Panc1 (cell line): ENCODE measurements at regions not wholly inside any gene's neighbourhood (a gene's known extent, or its start where the extent isn't known, plus 50 kb on each side); places are given as distances from the start of the nearest gene placed in this dataset.
A peak's percentile ranks its signal among the peaks of the same experiment; 100 is the strongest.

Experiments used
- ATAC-seq: fragments of 200-7000 bp; cut with Tn5 transposase; 2 replicates; pipeline ENCODE4 v1.9.1; 2020; ENCODE audit warnings: mild to moderate bottlenecking, moderate library complexity
- BruUV-seq: library from RNA; stranded (reverse); fragments of 400-500 nt; replicated peaks from 2 replicates; lab custom pipeline; 2021; lab: Mats Ljungman, UMichigan
- CTCF ChIA-PET: fragments of 300-600 bp; sonication (Branson Sonifier 250); formaldehyde crosslinking; loops from one replicate; lab custom pipeline; 2022; ENCODE audit warnings: antibody characterized with exemption; lab: Charles Lee
- POLR2A ChIA-PET: fragments of 300-600 bp; sonication (Branson Sonifier 250); formaldehyde crosslinking; loops from one replicate; lab custom pipeline; 2022; ENCODE audit warnings: antibody characterized with exemption; lab: Charles Lee
- DNase-seq: peaks from one replicate; pipeline ENCODE4 v3.0.0-alpha.2; 2010; ENCODE audit warnings: low read depth, low spot score
- H3K27ac ChIP-seq: 2 replicates; pipeline ENCODE4 v1.5.1; 2011; ENCODE audit warnings: mild to moderate bottlenecking, low read length, inconsistent platforms
- H3K27me3 ChIP-seq: fragments of 200-500 bp; sonication (Bioruptor generic); 2 replicates; pipeline ENCODE4 v1.6.0; 2014; ENCODE audit warnings: low read length, inconsistent platforms; ENCODE audit not compliant: control insufficient read depth, insufficient read depth
- H3K36me3 ChIP-seq: fragments of 200-500 bp; sonication (Bioruptor generic); 2 replicates; pipeline ENCODE4 v1.5.1; 2014; ENCODE audit warnings: inconsistent platforms, mild to moderate bottlenecking, low read length, moderate library complexity; ENCODE audit not compliant: control insufficient read depth, insufficient read depth
- H3K4me1 ChIP-seq: 2 replicates; pipeline ENCODE4 v1.5.1; 2011; ENCODE audit warnings: inconsistent platforms, mild to moderate bottlenecking, low read length, moderate library complexity; ENCODE audit not compliant: control insufficient read depth, insufficient read depth
- H3K4me3 ChIP-seq, 2 experiments: 2 replicates each; pipeline ENCODE4 v1.5.1; 2011 to 2012; ENCODE audit warnings: low read depth in 2 of 2, low read length in 2 of 2, mild to moderate bottlenecking in 2 of 2, inconsistent platforms in 1 of 2, moderate library complexity in 1 of 2
- H3K9me3 ChIP-seq: fragments of 200-500 bp; sonication (Bioruptor generic); 2 replicates; pipeline ENCODE4 v1.5.1; 2014; ENCODE audit warnings: low read depth, mild to moderate bottlenecking, inconsistent platforms, low read length, moderate library complexity; ENCODE audit not compliant: control insufficient read depth, insufficient read depth
- POLR2AphosphoS5 ChIP-seq: IDR thresholded peaks from 2 replicates; pipeline ENCODE4 v1.6.1; 2012; ENCODE audit warnings: mild to moderate bottlenecking, low read depth, low read length, moderate library complexity
- REST ChIP-seq, 2 experiments: IDR thresholded peaks; 2 replicates each; pipeline ENCODE4 v1.6.1; 2011 to 2012; ENCODE audit warnings: low read depth in 2 of 2, control low read depth in 1 of 2, low read length in 1 of 2, mild to moderate bottlenecking in 1 of 2, moderate library complexity in 1 of 2; ENCODE audit not compliant: insufficient read depth in 1 of 2
- SIN3A ChIP-seq: IDR thresholded peaks from 2 replicates; pipeline ENCODE4 v1.6.1; 2012; ENCODE audit warnings: low read depth, mild to moderate bottlenecking, low read length, moderate library complexity, borderline replicate concordance; ENCODE audit not compliant: insufficient read depth
- TCF7L2 ChIP-seq: IDR thresholded peaks from 2 replicates; pipeline ENCODE4 v1.6.1; 2011; ENCODE audit warnings: mild to moderate bottlenecking, low read depth, low read length, inconsistent platforms
- in situ Hi-C: cut with HindIII; loops from 2 replicates; pipeline ENCODE4 v1.10.0; 2016; ENCODE audit warnings: low sequenced_read_pairs, low pct_unique_long_range_greater_than_20kb
- intact Hi-C: fragments of 100-400 bp; cut with micrococcal nuclease; formaldehyde crosslinking; loops from one replicate; pipeline ENCODE4 v1.10.0; 2022; ENCODE audit not compliant: unreplicated experiment
- TF ChIP-seq, protein P1 (sequence below): fragments of 450-650 bp; IDR thresholded peaks from 2 replicates; pipeline ENCODE4 v1.5.1; 2017; ENCODE audit warnings: mild to moderate bottlenecking

DNA sequence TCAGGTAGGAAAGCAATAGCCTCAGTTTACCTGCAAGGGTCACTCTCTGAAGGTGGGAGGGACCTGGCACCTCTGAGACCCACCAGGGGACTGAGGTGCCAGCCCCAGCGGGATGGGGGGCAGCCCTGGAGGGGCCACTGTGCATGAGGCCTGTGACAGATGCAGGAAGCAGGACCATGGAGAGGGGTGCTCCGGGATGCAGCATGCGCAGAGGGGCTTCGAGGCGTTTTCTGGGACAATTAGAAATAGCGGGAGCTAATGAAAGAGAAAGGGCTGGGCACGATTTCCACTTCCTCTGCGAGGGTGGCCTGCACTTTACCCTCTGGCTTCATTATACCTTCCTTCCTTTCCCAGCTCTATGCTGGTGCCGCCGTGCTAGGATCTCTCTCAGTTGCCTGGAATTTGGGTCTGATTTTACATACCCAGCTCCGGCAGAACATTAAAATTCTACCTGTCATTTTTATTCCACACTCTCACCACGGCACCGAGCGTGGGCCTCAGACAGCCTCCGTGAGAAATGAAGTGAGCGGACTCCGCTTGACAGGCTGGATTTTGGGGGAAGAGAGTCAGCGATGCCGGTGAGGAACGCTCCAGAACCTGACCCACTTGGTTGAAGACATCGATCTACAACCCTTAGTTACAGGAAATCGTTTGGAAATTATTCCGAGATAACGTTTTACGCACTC, 333.9 kb upstream of the PFKP start:
- intact Hi-C loops = no loop called here
- ChIA-PET CTCF (no interaction called here), POLR2A (no interaction called here)
- Histone ChIP-seq H3K9me3 (no peaks in the 10 kb centered on the region), H3K27me3 (no peaks in the 10 kb centered on the region; the same call in 1 of the 2 replicates), H3K4me3 (no peak overlapping the region), H3K36me3 (no peaks in the 10 kb centered on the region), H3K27ac (no peak overlapping the region), H3K4me1 (no peaks in the 10 kb centered on the region)
- no peak for ATAC-seq
- in situ Hi-C loops = no loop called here
- no peak for DNase-seq
- TF ChIP-seq TCF7L2 (no peak), REST (IDR thresholded peaks at IDR 0.05; ENCODE audit: insufficient read depth in 1 of 2, low read depth in 2 of 2, low read length in 1 of 2) (0 out of 4 replicates have a peak, but pooled peaks of 1 of the 2 experiments have one; percentile 34)
- no TSS peak for BruUV-seq

DNA sequence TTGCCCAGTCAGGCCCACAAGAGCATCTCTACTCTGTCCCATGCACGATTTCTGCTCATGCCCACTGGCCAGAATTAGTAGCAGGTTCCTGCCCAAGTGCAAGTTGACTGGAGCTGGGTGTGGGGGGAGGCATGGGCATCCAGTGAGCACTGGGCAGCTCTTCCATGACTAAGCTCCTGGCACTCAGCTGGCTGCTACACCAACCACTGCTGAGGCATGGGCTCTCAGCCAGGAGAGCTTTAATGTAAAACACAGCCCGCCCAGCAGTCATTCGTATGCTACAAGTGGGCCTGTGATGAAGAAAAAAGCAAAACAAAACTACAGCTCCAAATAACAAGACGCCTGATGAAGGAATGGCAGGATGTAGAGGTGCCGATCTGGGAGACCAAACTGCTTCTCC, 335.4 kb upstream of the PFKP start:
- TF ChIP-seq REST (IDR thresholded peaks at IDR 0.05; ENCODE audit: insufficient read depth in 1 of 2, low read depth in 2 of 2, low read length in 1 of 2) (no peak), POLR2AphosphoS5 (no peak), TCF7L2 (no peak), SIN3A (no peak)
- TF ChIP-seq, protein P1, sequence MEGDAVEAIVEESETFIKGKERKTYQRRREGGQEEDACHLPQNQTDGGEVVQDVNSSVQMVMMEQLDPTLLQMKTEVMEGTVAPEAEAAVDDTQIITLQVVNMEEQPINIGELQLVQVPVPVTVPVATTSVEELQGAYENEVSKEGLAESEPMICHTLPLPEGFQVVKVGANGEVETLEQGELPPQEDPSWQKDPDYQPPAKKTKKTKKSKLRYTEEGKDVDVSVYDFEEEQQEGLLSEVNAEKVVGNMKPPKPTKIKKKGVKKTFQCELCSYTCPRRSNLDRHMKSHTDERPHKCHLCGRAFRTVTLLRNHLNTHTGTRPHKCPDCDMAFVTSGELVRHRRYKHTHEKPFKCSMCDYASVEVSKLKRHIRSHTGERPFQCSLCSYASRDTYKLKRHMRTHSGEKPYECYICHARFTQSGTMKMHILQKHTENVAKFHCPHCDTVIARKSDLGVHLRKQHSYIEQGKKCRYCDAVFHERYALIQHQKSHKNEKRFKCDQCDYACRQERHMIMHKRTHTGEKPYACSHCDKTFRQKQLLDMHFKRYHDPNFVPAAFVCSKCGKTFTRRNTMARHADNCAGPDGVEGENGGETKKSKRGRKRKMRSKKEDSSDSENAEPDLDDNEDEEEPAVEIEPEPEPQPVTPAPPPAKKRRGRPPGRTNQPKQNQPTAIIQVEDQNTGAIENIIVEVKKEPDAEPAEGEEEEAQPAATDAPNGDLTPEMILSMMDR = no peak
- no peak overlapping the region for H3K4me3 ChIP-seq
- H3K4me1 ChIP-seq = no peaks in the 10 kb centered on the region
- H3K27me3 ChIP-seq = no peaks in the 10 kb centered on the region; the same call in 1 of the 2 replicates
- in situ Hi-C loops = no loop called here
- H3K36me3 ChIP-seq = no peaks in the 10 kb centered on the region
- no peak for ATAC-seq
- intact Hi-C loops = no loop called here
- ChIA-PET CTCF (no interaction called here), POLR2A (no interaction called here)
- DNase-seq = no peak
- BruUV-seq = no TSS peak
- H3K9me3 ChIP-seq = no peaks in the 10 kb centered on the region
- H3K27ac ChIP-seq = no peak overlapping the region
